IMR-90 (cell line): ENCODE measurements at regions not wholly inside any gene's neighbourhood (a gene's known extent, or its start where the extent isn't known, plus 50 kb on each side); places are given as distances from the start of the nearest gene placed in this dataset.
"Not testable (repeated sequence)": the region's sequence is repeated elsewhere in the genome, so short reads cannot be mapped to it uniquely, and the experiment has no call there.

ENCODE experiments used
- ATAC-seq: fragments of 200-7000 bp; cut with Tn5 transposase; 2 replicates; pipeline ENCODE4 v1.9.1; 2020; ENCODE audit warnings: low read depth, mild to moderate bottlenecking, moderate library complexity
- BruUV-seq: library from RNA; stranded (reverse); fragments of 400-500 nt; replicated peaks from 2 replicates; lab custom pipeline; 2021; lab: Mats Ljungman, UMichigan
- CTCF ChIA-PET: fragments of 300-600 bp; formaldehyde crosslinking; extraction: SDS; loops from one replicate; lab custom pipeline; 2021; ENCODE audit warnings: antibody characterized with exemption; lab: Yijun Ruan, JAX
- POLR2A ChIA-PET: fragments of 300-600 bp; sonication (Branson Sonifier 250); formaldehyde crosslinking; loops from one replicate; lab custom pipeline; 2022; ENCODE audit warnings: antibody characterized with exemption; ENCODE audit not compliant: unreplicated experiment; lab: Charles Lee
- DNase-seq: peaks from one replicate; pipeline ENCODE4 v3.0.0; 2013
- H2AFZ ChIP-seq: replicated peaks from 2 replicates; pipeline ENCODE3; 2013; ENCODE audit warnings: low read length, mild to moderate bottlenecking; ENCODE audit not compliant: poor library complexity
- H2AK5ac ChIP-seq: 2 replicates; pipeline ENCODE4 v1.6.1; 2013; ENCODE audit warnings: low read depth, low read length, inconsistent platforms
- H2AK9ac ChIP-seq: replicated peaks from 2 replicates; pipeline ENCODE3; 2013; ENCODE audit warnings: mild to moderate bottlenecking, low read depth, low read length, moderate library complexity; ENCODE audit not compliant: poor library complexity
- H2BK120ac ChIP-seq: 2 replicates; pipeline ENCODE4 v1.6.1; 2013; ENCODE audit warnings: low read depth, low read length, inconsistent platforms
- H2BK15ac ChIP-seq: 3 replicates; pipeline ENCODE4 v1.6.1; 2013; ENCODE audit warnings: low read depth, low read length, inconsistent platforms
- H2BK20ac ChIP-seq: 2 replicates; pipeline ENCODE4 v1.6.1; 2013; ENCODE audit warnings: low read depth, mild to moderate bottlenecking, inconsistent platforms, low read length, moderate library complexity
- H2BK5ac ChIP-seq: 2 replicates; pipeline ENCODE4 v1.6.1; 2013; ENCODE audit warnings: mild to moderate bottlenecking, low read depth, low read length, inconsistent platforms; ENCODE audit not compliant: poor library complexity, severe bottlenecking
- H3K14ac ChIP-seq: replicated peaks from 2 replicates; pipeline ENCODE4 v1.6.1; 2013; ENCODE audit warnings: low read depth, low read length, inconsistent platforms
- H3K18ac ChIP-seq: 2 replicates; pipeline ENCODE4 v1.6.1; 2013; ENCODE audit warnings: low read depth, low read length, control low read depth
- H3K23ac ChIP-seq: 2 replicates; pipeline ENCODE4 v1.6.1; 2013; ENCODE audit warnings: low read depth, low read length, inconsistent platforms
- H3K27ac ChIP-seq: 2 replicates; pipeline ENCODE4 v1.5.1; 2013; ENCODE audit warnings: mild to moderate bottlenecking, control low read depth, low read length; ENCODE audit not compliant: insufficient read depth
- H3K27me3 ChIP-seq: 2 replicates; pipeline ENCODE4 v1.6.1; 2013; ENCODE audit warnings: low read length; ENCODE audit not compliant: control insufficient read depth, insufficient read depth
- H3K36me3 ChIP-seq: 2 replicates; pipeline ENCODE4 v1.6.1; 2013; ENCODE audit warnings: low read length, mixed read lengths; ENCODE audit not compliant: control insufficient read depth, insufficient read depth
- H3K4ac ChIP-seq: 2 replicates; pipeline ENCODE4 v1.6.1; 2013; ENCODE audit warnings: low read depth, low read length, inconsistent platforms
- H3K4me1 ChIP-seq: 2 replicates; pipeline ENCODE4 v1.6.1; 2013; ENCODE audit warnings: low read length, mixed read lengths; ENCODE audit not compliant: control insufficient read depth, insufficient read depth
- H3K4me2 ChIP-seq: 2 replicates; pipeline ENCODE4 v1.6.1; 2013; ENCODE audit warnings: low read depth, mild to moderate bottlenecking, control low read depth, low read length, moderate library complexity
- H3K4me3 ChIP-seq: 2 replicates; pipeline ENCODE4 v1.5.1; 2013; ENCODE audit warnings: low read depth, mild to moderate bottlenecking, control low read depth, low read length, moderate library complexity; ENCODE audit not compliant: insufficient read depth
- H3K56ac ChIP-seq: 2 replicates; pipeline ENCODE4 v1.6.1; 2013; ENCODE audit warnings: low read length, inconsistent platforms; ENCODE audit not compliant: insufficient read depth; ENCODE audit errors: extremely low read depth
- H3K79me1 ChIP-seq, 2 experiments: 2 replicates each; pipeline ENCODE4 v1.6.1; 2013; ENCODE audit warnings: low read length in 2 of 2, inconsistent platforms in 1 of 2, low read depth in 1 of 2
- H3K9ac ChIP-seq: 2 replicates; pipeline ENCODE4 v1.6.1; 2013; ENCODE audit warnings: low read depth, low read length, control low read depth
- H3K9me1 ChIP-seq: 2 replicates; pipeline ENCODE4 v1.6.1; 2013; ENCODE audit warnings: low read length, inconsistent platforms; ENCODE audit not compliant: insufficient read depth
- H3K9me3 ChIP-seq: 2 replicates; pipeline ENCODE4 v1.6.1; 2013; ENCODE audit warnings: low read length; ENCODE audit not compliant: control insufficient read depth, insufficient read depth
- H4K20me1 ChIP-seq: 2 replicates; pipeline ENCODE4 v1.6.1; 2013; ENCODE audit warnings: low read length, inconsistent platforms; ENCODE audit not compliant: insufficient read depth
- H4K5ac ChIP-seq: 2 replicates; pipeline ENCODE4 v1.6.1; 2013; ENCODE audit warnings: mild to moderate bottlenecking, low read depth, low read length, control low read depth
- H4K8ac ChIP-seq, 2 experiments: 2 replicates each; pipeline ENCODE4 v1.6.1; 2013; ENCODE audit warnings: low read depth in 2 of 2, low read length in 2 of 2, control low read depth in 1 of 2, inconsistent platforms in 1 of 2
- H4K91ac ChIP-seq: 2 replicates; pipeline ENCODE4 v1.6.1; 2013; ENCODE audit warnings: low read depth, low read length, inconsistent platforms; ENCODE audit not compliant: insufficient read depth
- WGBS, 2 experiments: methylation state at CpG; one replicate each; pipeline versions ENCODE4 v1.1.5 to v1.1.7; 2013; ENCODE audit warnings: missing lambda C conversion rate in 2 of 2; ENCODE audit not compliant: insufficient read length in 1 of 2; ENCODE audit errors: extremely low coverage in 2 of 2; 5-methylcytosine and 5-hydroxymethylcytosine counted together
- dilution Hi-C: fragments of 300-500 bp; cut with HindIII; formaldehyde crosslinking; loops from one replicate; pipeline ENCODE4 v1.14.3; 2018; ENCODE audit warnings: low sequenced_read_pairs; ENCODE audit not compliant: unreplicated experiment
- in situ Hi-C: fragments of 300-500 bp; cut with MboI; formaldehyde crosslinking; loops from 3 replicates; pipeline ENCODE4 v1.14.3; 2019; ENCODE audit warnings: low sequenced_read_pairs, inconsistent platforms, mixed read lengths
- intact Hi-C: fragments of 100-400 bp; cut with micrococcal nuclease; formaldehyde crosslinking; loops from 2 replicates; pipeline ENCODE4 v1.10.0; 2022

DNA sequence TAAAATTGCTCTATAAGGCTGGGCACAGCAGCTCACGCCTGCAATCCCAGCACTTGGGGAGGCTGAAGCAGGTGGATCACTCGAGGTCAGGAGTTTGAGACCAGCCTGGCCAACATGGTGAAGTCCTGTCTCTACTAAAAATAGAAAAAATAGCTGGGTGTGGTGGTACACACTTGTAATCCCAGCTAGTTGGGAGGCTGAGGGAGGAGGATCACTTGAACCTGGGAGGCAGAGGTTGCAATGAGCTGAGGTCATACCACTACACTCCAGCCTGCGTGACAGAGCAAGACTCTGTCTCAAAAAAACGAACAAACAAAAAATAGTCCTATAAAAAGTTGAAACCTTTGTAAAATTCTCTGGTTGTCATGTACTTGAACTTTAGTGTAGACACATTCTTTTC is 93.0 kb upstream of the KIF26B start:
- no CpG with 5 or more reads among the region's 4 CpGs for WGBS, 2 experiments
- H3K36me3 ChIP-seq, H3K14ac ChIP-seq, H3K4ac ChIP-seq, POLR2A ChIA-PET, H2BK120ac ChIP-seq, H2AK9ac ChIP-seq, H3K4me1 ChIP-seq, H3K18ac ChIP-seq, intact Hi-C loops, H3K9me3 ChIP-seq, H4K91ac ChIP-seq, H2BK15ac ChIP-seq, H2BK20ac ChIP-seq, H3K9me1 ChIP-seq, H2AFZ ChIP-seq, H4K5ac ChIP-seq, ATAC-seq, H3K79me1 ChIP-seq, H3K9ac ChIP-seq, H4K20me1 ChIP-seq, H2BK5ac ChIP-seq, H3K4me3 ChIP-seq, DNase-seq, BruUV-seq, H3K27me3 ChIP-seq, H3K4me2 ChIP-seq, H3K23ac ChIP-seq, H3K56ac ChIP-seq, in situ Hi-C loops, dilution Hi-C loops, H4K8ac ChIP-seq, H3K27ac ChIP-seq, H2AK5ac ChIP-seq: not testable (repeated sequence)
- CTCF ChIA-PET: interaction anchor here (2.2 kb wide), 1 partner anchor 19 kb away, joined by 9 read pairs; no protein-coding TSS in a partner anchor
